GM12874 (cell line): ENCODE measurements at regions not wholly inside any gene's neighbourhood (a gene's known extent, or its start where the extent isn't known, plus 50 kb on each side); places are given as distances from the start of the nearest gene placed in this dataset.
A peak's percentile ranks its signal among the peaks of the same experiment; 100 is the strongest.

Source experiments
- TF ChIP-seq, protein P1 (sequence below): IDR thresholded peaks from 2 replicates; pipeline ENCODE4 v1.5.1; 2011; ENCODE audit warnings: low read depth, mild to moderate bottlenecking, control low read depth, low read length, moderate library complexity; ENCODE audit not compliant: insufficient read depth

DNA sequence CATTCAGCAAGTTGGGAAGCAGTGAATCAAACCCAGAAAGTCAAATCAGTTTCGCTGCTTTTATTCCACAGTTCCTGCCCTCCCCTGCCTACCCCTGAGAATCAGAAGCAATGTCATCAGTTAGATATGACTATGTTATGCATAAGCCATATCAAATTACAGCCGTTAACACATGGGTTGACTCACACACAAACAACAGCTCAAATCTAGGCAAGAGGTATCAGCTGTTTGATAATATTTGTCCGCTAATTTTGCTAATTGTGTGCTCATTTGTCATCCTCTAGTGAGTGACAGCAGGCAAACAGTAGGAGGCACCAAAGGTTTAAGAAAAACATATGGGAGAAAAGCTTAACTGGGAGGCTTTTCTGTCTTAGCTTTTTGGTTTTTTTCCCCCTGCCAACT, 327.4 kb upstream of the CCL2 start:
- TF ChIP-seq, protein P1, sequence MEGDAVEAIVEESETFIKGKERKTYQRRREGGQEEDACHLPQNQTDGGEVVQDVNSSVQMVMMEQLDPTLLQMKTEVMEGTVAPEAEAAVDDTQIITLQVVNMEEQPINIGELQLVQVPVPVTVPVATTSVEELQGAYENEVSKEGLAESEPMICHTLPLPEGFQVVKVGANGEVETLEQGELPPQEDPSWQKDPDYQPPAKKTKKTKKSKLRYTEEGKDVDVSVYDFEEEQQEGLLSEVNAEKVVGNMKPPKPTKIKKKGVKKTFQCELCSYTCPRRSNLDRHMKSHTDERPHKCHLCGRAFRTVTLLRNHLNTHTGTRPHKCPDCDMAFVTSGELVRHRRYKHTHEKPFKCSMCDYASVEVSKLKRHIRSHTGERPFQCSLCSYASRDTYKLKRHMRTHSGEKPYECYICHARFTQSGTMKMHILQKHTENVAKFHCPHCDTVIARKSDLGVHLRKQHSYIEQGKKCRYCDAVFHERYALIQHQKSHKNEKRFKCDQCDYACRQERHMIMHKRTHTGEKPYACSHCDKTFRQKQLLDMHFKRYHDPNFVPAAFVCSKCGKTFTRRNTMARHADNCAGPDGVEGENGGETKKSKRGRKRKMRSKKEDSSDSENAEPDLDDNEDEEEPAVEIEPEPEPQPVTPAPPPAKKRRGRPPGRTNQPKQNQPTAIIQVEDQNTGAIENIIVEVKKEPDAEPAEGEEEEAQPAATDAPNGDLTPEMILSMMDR = peak; percentile 41

DNA sequence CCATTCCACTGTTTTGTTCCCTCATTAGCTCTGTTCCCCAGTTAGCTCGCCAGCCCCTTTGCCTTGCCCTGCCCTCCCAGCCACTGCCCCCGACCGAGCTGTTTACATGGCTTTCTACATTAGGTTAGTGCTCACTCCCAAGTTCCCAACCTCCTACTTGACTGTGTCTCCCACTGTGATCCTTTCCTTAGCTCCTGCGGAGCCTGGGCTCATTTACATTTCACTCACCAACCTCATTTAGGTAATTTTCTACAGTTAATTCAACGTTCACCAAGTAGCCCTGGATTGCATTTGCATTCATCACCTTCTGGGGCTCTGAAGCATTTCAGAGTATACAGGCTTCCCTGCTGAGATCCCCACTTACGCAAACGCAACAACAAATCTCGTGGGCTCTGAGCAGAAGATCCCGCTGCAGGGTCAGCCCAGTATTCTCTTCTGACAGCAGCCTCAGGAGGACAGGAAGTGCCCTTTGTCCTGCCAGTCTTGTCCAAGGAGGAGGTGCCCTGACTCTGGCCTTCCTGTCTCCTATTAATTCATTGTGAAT, 325.8 kb upstream of the CCL2 start:
- TF ChIP-seq, protein P1 = no peak

DNA sequence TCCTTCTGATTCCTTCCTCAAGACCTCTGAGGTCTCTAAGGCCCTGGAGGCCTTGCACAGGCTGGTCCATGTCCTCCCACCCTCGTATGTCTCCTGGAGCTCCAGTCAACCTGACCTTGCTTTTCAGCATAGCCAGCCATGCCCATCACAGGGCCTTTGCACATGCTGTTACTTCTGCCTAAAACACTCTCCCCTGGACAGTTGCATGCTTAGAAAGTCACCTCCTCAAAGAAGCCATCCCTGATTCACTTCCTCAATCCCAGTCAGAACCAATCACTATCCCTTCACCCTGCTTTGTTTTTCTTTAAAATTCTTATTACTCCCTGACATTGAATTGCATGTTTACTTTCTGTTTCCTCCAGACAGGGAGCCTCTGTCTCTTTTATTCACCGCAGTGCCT, 322.1 kb upstream of the CCL2 start:
- TF ChIP-seq, protein P1 = no peak

DNA sequence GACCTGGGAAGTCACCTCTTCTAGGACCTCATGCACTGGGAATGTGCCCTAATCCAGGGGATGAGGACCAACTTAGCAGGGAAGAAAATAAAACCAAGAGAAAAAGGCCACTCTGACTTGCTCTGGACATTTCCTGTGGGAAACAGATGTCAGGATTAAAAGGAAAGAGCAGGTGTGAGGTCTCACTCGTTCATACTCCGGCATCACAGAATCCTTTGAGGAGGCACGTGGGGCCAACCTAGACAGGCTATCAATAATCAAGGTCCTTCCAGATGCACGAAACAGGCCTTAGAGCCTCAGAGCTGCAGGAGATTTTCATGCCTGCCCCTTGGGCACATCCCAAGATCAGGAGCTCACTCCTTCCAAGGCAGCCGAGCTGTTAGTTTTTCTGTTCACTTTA, 321.5 kb upstream of the CCL2 start:
- TF ChIP-seq, protein P1 = no peak

DNA sequence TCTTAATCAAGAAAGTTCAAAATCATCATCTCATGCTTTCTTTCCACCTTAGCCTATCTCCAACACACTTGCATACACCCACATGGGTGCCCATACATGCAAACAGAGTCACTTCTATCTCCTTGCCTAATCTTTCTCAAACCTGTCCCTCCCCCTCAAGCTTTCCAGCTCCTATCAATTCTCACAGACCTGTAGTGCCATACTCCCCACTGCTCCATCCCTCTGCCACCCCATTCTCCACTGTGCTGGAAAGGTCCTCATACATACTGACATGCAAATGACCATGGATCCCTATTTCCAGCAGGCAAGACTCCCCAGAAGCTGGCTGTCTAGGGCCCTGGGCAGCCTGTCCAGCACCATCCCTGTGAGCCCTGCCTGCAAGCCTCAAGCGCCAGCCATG, 320.4 kb upstream of the CCL2 start:
- TF ChIP-seq, protein P1 = no peak

DNA sequence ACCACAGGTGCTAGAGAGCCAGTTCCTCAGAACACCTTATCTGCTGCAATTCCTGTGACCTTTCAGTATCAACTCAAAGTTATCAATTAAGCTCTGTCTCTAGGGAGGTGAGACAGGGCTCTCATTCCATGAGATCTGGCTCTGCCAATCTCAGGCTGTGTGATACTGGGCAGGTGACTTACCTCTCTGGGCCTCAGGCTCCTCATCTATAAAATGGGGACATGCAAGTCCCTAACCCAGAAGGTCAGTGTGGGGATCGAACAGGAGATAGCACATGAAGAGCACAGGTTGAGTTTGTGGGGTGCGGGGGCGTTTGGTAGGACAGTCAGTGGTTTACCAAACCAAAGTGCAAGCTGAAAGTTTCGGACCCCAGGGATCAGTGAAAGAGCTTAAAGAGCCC, 319.3 kb upstream of the CCL2 start:
- TF ChIP-seq, protein P1 = no peak

DNA sequence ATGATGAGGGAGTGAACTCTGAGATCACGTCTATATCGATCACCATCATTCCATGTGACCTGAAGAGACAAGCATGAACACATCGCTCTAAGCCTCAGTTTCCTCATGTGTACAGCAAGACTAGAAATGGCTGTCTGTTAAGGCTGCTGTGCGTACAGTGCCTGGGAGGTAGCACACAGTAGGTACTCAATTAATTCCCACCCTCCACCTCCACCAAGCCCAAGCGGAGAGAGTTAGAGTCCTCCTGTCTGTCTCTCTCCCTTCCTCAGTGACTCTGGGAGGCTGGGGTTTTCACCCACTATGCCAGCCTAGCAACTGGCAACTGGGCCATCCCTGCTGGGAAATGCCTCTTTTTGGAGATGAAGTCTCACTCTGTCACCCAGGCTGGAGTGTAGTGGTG, 318.3 kb upstream of the CCL2 start:
- TF ChIP-seq, protein P1 = no peak
